ENCODE measurements at regions not wholly inside any gene's neighbourhood (a gene's known extent, or its start where the extent isn't known, plus 50 kb on each side); places are given as distances from the start of the nearest gene placed in this dataset.

DNA sequence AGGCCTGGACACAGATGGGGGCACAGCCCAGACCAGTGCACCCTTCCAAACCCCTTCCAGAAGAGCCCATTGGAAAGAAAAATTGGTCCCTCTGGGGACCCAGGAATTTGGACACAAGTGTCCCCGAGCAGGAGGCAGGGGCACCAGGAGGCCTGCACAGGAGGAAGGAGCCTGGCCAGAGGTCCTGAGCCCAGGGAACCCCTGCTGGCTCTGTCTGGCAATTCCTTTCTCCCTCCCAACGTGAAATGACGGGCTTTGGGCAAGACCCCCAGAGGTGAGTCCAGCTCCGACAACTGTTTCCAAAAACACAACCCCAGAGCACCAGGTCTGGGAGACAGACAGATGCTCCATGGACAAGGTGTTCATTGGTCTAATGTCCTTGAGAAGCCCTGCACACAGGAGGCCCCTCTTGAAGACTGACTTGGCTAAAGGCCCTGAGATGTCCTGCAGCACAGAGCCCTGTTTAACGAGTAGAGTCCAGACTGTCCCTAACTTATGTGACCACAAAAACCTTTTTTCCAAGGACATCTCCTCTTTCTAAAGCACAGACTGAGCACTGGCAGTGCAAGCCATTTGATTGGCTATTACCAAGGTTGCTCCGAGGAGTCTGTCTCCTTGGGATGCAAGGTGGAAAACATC is 150.7 kb downstream of the OAT start:
- Mint-ChIP-seq H3K9me3 (peaks cover 12 to 13% of the 10 kb centered on the region in 2 experiments), H3K27ac (no peak overlapping the region), H3K4me3 (no peak overlapping the region), H3K4me1 (no peaks in the 10 kb centered on the region), H3K27me3 (ENCODE audit: low read depth) (peaks cover 27% of the 10 kb centered on the region), H3K36me3 (ENCODE audit: insufficient read depth in 1 of 3, low read depth in 3 of 3) (peaks cover 2 to 6% (median 2%) of the 10 kb centered on the region in 3 experiments; a peak in 4 of 7 replicates)
- no peak overlapping the region for H3K56ac ChIP-seq (ENCODE audit: insufficient read length, low read depth, low read length)
- no peak overlapping the region for H4K8ac ChIP-seq (replicated peaks; ENCODE audit: insufficient read length, low read depth, low read length)
- no peak overlapping the region for H3K23ac ChIP-seq (ENCODE audit: insufficient read length, low read depth, low read length)
- no peak overlapping the region for H2BK20ac ChIP-seq (ENCODE audit: low read depth, low read length, poor library complexity, severe bottlenecking)
- H2BK120ac ChIP-seq (ENCODE audit: low read depth, low read length, poor library complexity, severe bottlenecking), result no peak overlapping the region
- no peaks in the 10 kb centered on the region for H3K9me3 ChIP-seq (ENCODE audit: control insufficient read depth, low read depth, low read length)
- no peak overlapping the region for H2AK5ac ChIP-seq (ENCODE audit: insufficient read length, low read length)
- WGBS (ENCODE audit: extremely low coverage, insufficient read length, low lambda C conversion rate), result no CpG with 5 or more reads among the region's 6 CpGs
- no peak overlapping the region for H3K14ac ChIP-seq (ENCODE audit: insufficient read depth, low read length)
- H3K79me2 ChIP-seq (ENCODE audit: insufficient read depth, low read length), result no peaks in the 10 kb centered on the region; the same call in 1 of the 2 replicates
- H3K4me1 ChIP-seq (ENCODE audit: insufficient read depth, low read length), result no peaks in the 10 kb centered on the region
- H3K79me1 ChIP-seq (ENCODE audit: insufficient read depth, low read depth, low read length, poor library complexity, severe bottlenecking), result no peaks in the 10 kb centered on the region
- H3K4me2 ChIP-seq (ENCODE audit: insufficient read depth, insufficient read length, low read length), result no peak overlapping the region
- no peaks in the 10 kb centered on the region for H4K20me1 ChIP-seq (ENCODE audit: control insufficient read depth, insufficient read depth, insufficient read length)
- H3K9ac ChIP-seq (ENCODE audit: extremely low read depth, insufficient read length, low read length), result no peak overlapping the region
- H4K5ac ChIP-seq (ENCODE audit: insufficient read length, low read depth, low read length), result no peak overlapping the region
- H3K4ac ChIP-seq (ENCODE audit: low read depth, low read length), result no peak overlapping the region
- no peaks in the 10 kb centered on the region for H3K27me3 ChIP-seq (ENCODE audit: insufficient read depth, low read length)
- H2BK15ac ChIP-seq (ENCODE audit: low read depth, low read length), result no peak overlapping the region
- H3K27ac ChIP-seq (ENCODE audit: insufficient read length, low read depth, low read length), result no peak overlapping the region
- H3K18ac ChIP-seq (ENCODE audit: insufficient read length, low read depth, low read length), result no peak overlapping the region
- H2BK12ac ChIP-seq (ENCODE audit: insufficient read length, low read depth, low read length), result no peak overlapping the region
- TF ChIP-seq, protein P1, sequence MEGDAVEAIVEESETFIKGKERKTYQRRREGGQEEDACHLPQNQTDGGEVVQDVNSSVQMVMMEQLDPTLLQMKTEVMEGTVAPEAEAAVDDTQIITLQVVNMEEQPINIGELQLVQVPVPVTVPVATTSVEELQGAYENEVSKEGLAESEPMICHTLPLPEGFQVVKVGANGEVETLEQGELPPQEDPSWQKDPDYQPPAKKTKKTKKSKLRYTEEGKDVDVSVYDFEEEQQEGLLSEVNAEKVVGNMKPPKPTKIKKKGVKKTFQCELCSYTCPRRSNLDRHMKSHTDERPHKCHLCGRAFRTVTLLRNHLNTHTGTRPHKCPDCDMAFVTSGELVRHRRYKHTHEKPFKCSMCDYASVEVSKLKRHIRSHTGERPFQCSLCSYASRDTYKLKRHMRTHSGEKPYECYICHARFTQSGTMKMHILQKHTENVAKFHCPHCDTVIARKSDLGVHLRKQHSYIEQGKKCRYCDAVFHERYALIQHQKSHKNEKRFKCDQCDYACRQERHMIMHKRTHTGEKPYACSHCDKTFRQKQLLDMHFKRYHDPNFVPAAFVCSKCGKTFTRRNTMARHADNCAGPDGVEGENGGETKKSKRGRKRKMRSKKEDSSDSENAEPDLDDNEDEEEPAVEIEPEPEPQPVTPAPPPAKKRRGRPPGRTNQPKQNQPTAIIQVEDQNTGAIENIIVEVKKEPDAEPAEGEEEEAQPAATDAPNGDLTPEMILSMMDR (conservative IDR thresholded peaks at IDR 0.05), result no peak
- no peak overlapping the region for H4K91ac ChIP-seq (ENCODE audit: insufficient read length, low read depth, low read length)
- no peak overlapping the region for H2AFZ ChIP-seq (ENCODE audit: low read length)
- no peaks in the 10 kb centered on the region for H3K23me2 ChIP-seq (ENCODE audit: insufficient read length, low read depth, low read length, poor library complexity, severe bottlenecking)
- H3T11ph ChIP-seq (ENCODE audit: low read length), result no peak overlapping the region
- H2BK5ac ChIP-seq (ENCODE audit: insufficient read length, low read length), result no peak overlapping the region
- no peak for DNase-seq
